HepG2 (cell line): ENCODE measurements at regions not wholly inside any gene's neighbourhood (a gene's known extent, or its start where the extent isn't known, plus 50 kb on each side); places are given as distances from the start of the nearest gene placed in this dataset.

Experiments used
- ATF1 ChIP-seq: IDR thresholded peaks from 2 replicates; pipeline ENCODE4 v1.6.1; 2016; ENCODE audit warnings: mild to moderate bottlenecking, control low read depth
- ELF1 ChIP-seq: sonication (generic); formaldehyde crosslinking; IDR thresholded peaks from 2 replicates; pipeline ENCODE4 v1.4.0; 2020; ENCODE audit warnings: missing genetic modification reagents
- HBP1 ChIP-seq: IDR thresholded peaks from 2 replicates; pipeline ENCODE4 v1.6.1; 2016; ENCODE audit warnings: low read depth, control low read depth
- HDAC2 ChIP-seq: sonication (generic); formaldehyde crosslinking; IDR thresholded peaks from 2 replicates; pipeline ENCODE4 v1.4.0; 2020; ENCODE audit warnings: missing genetic modification reagents
- MTA3 ChIP-seq: sonication (generic); formaldehyde crosslinking; IDR thresholded peaks from 2 replicates; pipeline ENCODE4 v1.4.0; 2020; ENCODE audit warnings: missing genetic modification reagents
- NCOA2 ChIP-seq: sonication (generic); formaldehyde crosslinking; IDR thresholded peaks from 2 replicates; pipeline ENCODE4 v1.8.0; 2022; ENCODE audit warnings: inconsistent platforms
- POLR2A ChIP-seq, 2 experiments: IDR thresholded peaks; 2 replicates each; pipeline ENCODE4 v1.6.1; 2011; ENCODE audit warnings: low read depth in 2 of 2, low read length in 2 of 2, mild to moderate bottlenecking in 1 of 2, moderate library complexity in 1 of 2; ENCODE audit not compliant: insufficient read depth in 1 of 2
- SRF ChIP-seq: IDR thresholded peaks from 2 replicates; pipeline ENCODE4 v1.6.1; 2011; ENCODE audit warnings: mild to moderate bottlenecking, low read depth, low read length, moderate library complexity
- TFDP2 ChIP-seq: sonication (generic); formaldehyde crosslinking; IDR thresholded peaks from 2 replicates; pipeline ENCODE4 v1.4.0; 2020; ENCODE audit warnings: missing genetic modification reagents
- ZFAT ChIP-seq: sonication (generic); formaldehyde crosslinking; conservative IDR thresholded peaks from 2 replicates; pipeline ENCODE4 v1.8.1; 2023; ENCODE audit warnings: missing genetic modification reagents, inconsistent platforms
- ZHX1 ChIP-seq: sonication (generic); formaldehyde crosslinking; IDR thresholded peaks from 2 replicates; pipeline ENCODE4 v1.8.1; 2022; ENCODE audit warnings: low read depth, mild to moderate bottlenecking, missing genetic modification reagents
- ZNF224 ChIP-seq: sonication (generic); formaldehyde crosslinking; IDR thresholded peaks from 2 replicates; pipeline ENCODE4 v1.5.0; 2020; ENCODE audit warnings: mild to moderate bottlenecking, missing genetic modification reagents

- TF ChIP-seq ATF1 (CRISPR knock-in tag) (no peak), TFDP2 (CRISPR knock-in tag) (no peak), ZNF224 (CRISPR knock-in tag) (no peak), ZFAT (no peak), HBP1 (CRISPR knock-in tag) (no peak), ZHX1 (CRISPR knock-in tag) (no peak), MTA3 (CRISPR knock-in tag) (no peak), ELF1 (no peak), SRF (no peak), NCOA2 (CRISPR knock-in tag) (no peak), POLR2A (IDR thresholded peaks at IDR 0.05; ENCODE audit: insufficient read depth in 1 of 2, low read depth in 2 of 2, low read length in 2 of 2) (no peak), HDAC2 (CRISPR knock-in tag) (no peak)
These were observed 643.8 kb upstream of the GALNTL6 start for GRCh38 chr4:171169396-171169795.
